ENCODE measurements at regions not wholly inside any gene's neighbourhood (a gene's known extent, or its start where the extent isn't known, plus 50 kb on each side); places are given as distances from the start of the nearest gene placed in this dataset.

DNA sequence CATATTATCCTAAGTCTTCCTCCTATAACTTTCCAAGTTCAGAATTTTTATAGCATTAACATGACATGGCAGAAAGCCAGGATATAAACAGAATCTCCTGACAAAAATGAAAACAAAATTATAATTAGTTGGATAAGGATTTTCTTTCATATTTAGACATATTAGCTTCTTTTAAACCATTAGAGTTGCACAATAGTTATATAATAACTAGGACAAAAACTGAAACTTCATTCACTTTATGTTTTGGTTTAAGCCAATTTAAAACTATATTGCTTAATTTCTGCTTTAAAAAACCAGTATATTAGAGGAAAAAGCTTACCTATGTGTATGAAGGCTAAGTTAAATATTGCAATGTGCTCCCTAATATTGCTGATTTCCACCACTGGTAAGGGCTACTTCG, 254.8 kb downstream of the GPD2 start:
- no peak for DNase-seq
- Histone ChIP-seq H3K18ac (ENCODE audit: low read depth in 1 of 2, low read length in 2 of 2) (no peak overlapping the region), H2AK5ac (ENCODE audit: low read length, severe bottlenecking) (no peak overlapping the region), H4K8ac (ENCODE audit: low read length) (no peak overlapping the region), H2BK5ac (ENCODE audit: low read depth, low read length, poor library complexity, severe bottlenecking) (no peak overlapping the region), H3K9me3 (ENCODE audit: control insufficient read depth, low read length) (no peaks in the 10 kb centered on the region), H3K4ac (ENCODE audit: low read depth in 1 of 2, low read length in 2 of 2) (no peak overlapping the region), H3K23ac (ENCODE audit: low read length in 2 of 2) (no peak overlapping the region), H4K91ac (ENCODE audit: low read length) (no peak overlapping the region), H3K9ac (ENCODE audit: low read length) (no peak overlapping the region), H3K14ac (ENCODE audit: low read length in 2 of 2) (no peak overlapping the region), H2BK15ac (ENCODE audit: low read depth, poor library complexity, severe bottlenecking) (no peak overlapping the region), H3K27me3 (ENCODE audit: control insufficient read depth in 1 of 2, insufficient read depth in 1 of 2, low read length in 2 of 2) (no peaks in the 10 kb centered on the region), H3K4me2 (ENCODE audit: low read length, poor library complexity, severe bottlenecking) (no peak overlapping the region), H3K36me3 (ENCODE audit: control insufficient read depth in 1 of 2, insufficient read depth in 2 of 2, low read depth in 1 of 2, low read length in 2 of 2) (no peaks in the 10 kb centered on the region), H3K79me1 (replicated peaks; ENCODE audit: low read length, poor library complexity, severe bottlenecking) (no peaks in the 10 kb centered on the region), H2AFZ (ENCODE audit: low read depth, low read length) (no peak overlapping the region), H3K4me3 (ENCODE audit: insufficient read depth in 1 of 2, low read depth in 1 of 2, low read length in 2 of 2) (no peak overlapping the region), H3K27ac (ENCODE audit: low read length, poor library complexity, severe bottlenecking) (no peak overlapping the region), H3K4me1 (ENCODE audit: control insufficient read depth, insufficient read depth, low read depth, low read length) (no peaks in the 10 kb centered on the region), H2BK120ac (ENCODE audit: low read depth, low read length) (no peak overlapping the region), H2BK12ac (ENCODE audit: low read length in 2 of 2) (no peak overlapping the region)
- 50% methylated on average over 1 of the region's 1 CpG for WGBS

DNA sequence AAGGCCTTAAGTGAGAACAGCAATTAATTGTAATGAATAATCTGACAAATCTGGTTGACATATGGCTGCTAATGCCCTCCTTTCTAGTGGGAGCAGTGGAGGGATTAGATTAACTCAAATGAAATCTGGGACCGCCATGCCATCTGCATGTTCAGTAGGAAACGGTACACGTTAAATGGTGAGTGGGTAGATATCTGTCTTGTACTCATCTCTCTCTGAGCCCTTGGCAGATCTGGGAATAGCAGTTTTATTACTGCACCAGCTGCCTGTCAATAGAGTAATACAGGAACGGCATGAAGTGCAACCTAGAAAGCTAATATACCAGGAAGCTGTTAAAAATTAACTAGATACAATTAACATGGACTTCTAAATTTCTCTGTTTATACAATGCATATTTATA, 258.8 kb downstream of the GPD2 start:
- Histone ChIP-seq H3K27ac (ENCODE audit: low read length, poor library complexity, severe bottlenecking) (no peak overlapping the region), H3K4me3 (ENCODE audit: insufficient read depth in 1 of 2, low read depth in 1 of 2, low read length in 2 of 2) (no peak overlapping the region), H3K9ac (ENCODE audit: low read length) (no peak overlapping the region), H3K4me1 (ENCODE audit: control insufficient read depth, insufficient read depth, low read depth, low read length) (no peaks in the 10 kb centered on the region), H2AFZ (ENCODE audit: low read depth, low read length) (no peak overlapping the region), H3K79me1 (replicated peaks; ENCODE audit: low read length, poor library complexity, severe bottlenecking) (no peaks in the 10 kb centered on the region), H3K36me3 (ENCODE audit: control insufficient read depth in 1 of 2, insufficient read depth in 2 of 2, low read depth in 1 of 2, low read length in 2 of 2) (no peaks in the 10 kb centered on the region), H3K18ac (ENCODE audit: low read depth in 1 of 2, low read length in 2 of 2) (no peak overlapping the region), H3K4me2 (ENCODE audit: low read length, poor library complexity, severe bottlenecking) (no peak overlapping the region), H2AK5ac (ENCODE audit: low read length, severe bottlenecking) (no peak overlapping the region), H3K14ac (ENCODE audit: low read length in 2 of 2) (no peak overlapping the region), H4K8ac (ENCODE audit: low read length) (no peak overlapping the region), H3K9me3 (ENCODE audit: control insufficient read depth, low read length) (no peaks in the 10 kb centered on the region), H3K4ac (ENCODE audit: low read depth in 1 of 2, low read length in 2 of 2) (no peak overlapping the region), H3K23ac (ENCODE audit: low read length in 2 of 2) (no peak overlapping the region), H3K27me3 (ENCODE audit: control insufficient read depth in 1 of 2, insufficient read depth in 1 of 2, low read length in 2 of 2) (no peaks in the 10 kb centered on the region), H2BK15ac (ENCODE audit: low read depth, poor library complexity, severe bottlenecking) (no peak overlapping the region), H2BK5ac (ENCODE audit: low read depth, low read length, poor library complexity, severe bottlenecking) (no peak overlapping the region), H4K91ac (ENCODE audit: low read length) (no peak overlapping the region), H2BK120ac (ENCODE audit: low read depth, low read length) (no peak overlapping the region), H2BK12ac (ENCODE audit: low read length in 2 of 2) (no peak overlapping the region)
- WGBS: 97% methylated on average over 3 of the region's 4 CpGs
- DNase-seq: no peak

- no peak overlapping the region for H3K23ac ChIP-seq (ENCODE audit: low read length in 2 of 2)
- H2BK5ac ChIP-seq (ENCODE audit: low read depth, low read length, poor library complexity, severe bottlenecking): no peak overlapping the region
- H4K8ac ChIP-seq (ENCODE audit: low read length): no peak overlapping the region
Measured at GRCh38 chr2:156695595-156695994, 259.4 kb downstream of the GPD2 start.

GRCh38 chr2:156697906-156698305, 261.7 kb downstream of the GPD2 start:
- Histone ChIP-seq H3K23ac (ENCODE audit: low read length in 2 of 2) (no peak overlapping the region), H3K36me3 (ENCODE audit: control insufficient read depth in 1 of 2, insufficient read depth in 2 of 2, low read depth in 1 of 2, low read length in 2 of 2) (no peaks in the 10 kb centered on the region), H3K27ac (ENCODE audit: low read length, poor library complexity, severe bottlenecking) (no peak overlapping the region), H2BK120ac (ENCODE audit: low read depth, low read length) (no peak overlapping the region), H2BK12ac (ENCODE audit: low read length in 2 of 2) (no peak overlapping the region), H2BK5ac (ENCODE audit: low read depth, low read length, poor library complexity, severe bottlenecking) (no peak overlapping the region), H3K14ac (ENCODE audit: low read length in 2 of 2) (no peak overlapping the region), H4K8ac (ENCODE audit: low read length) (no peak overlapping the region), H2BK15ac (ENCODE audit: low read depth, poor library complexity, severe bottlenecking) (no peak overlapping the region), H2AFZ (ENCODE audit: low read depth, low read length) (no peak overlapping the region), H3K27me3 (ENCODE audit: control insufficient read depth in 1 of 2, insufficient read depth in 1 of 2, low read length in 2 of 2) (no peaks in the 10 kb centered on the region), H2AK5ac (ENCODE audit: low read length, severe bottlenecking) (no peak overlapping the region), H3K79me1 (replicated peaks; ENCODE audit: low read length, poor library complexity, severe bottlenecking) (no peaks in the 10 kb centered on the region), H3K4me3 (ENCODE audit: insufficient read depth in 1 of 2, low read depth in 1 of 2, low read length in 2 of 2) (no peak overlapping the region), H3K18ac (ENCODE audit: low read depth in 1 of 2, low read length in 2 of 2) (no peak overlapping the region), H3K4ac (ENCODE audit: low read depth in 1 of 2, low read length in 2 of 2) (no peak overlapping the region), H3K4me2 (ENCODE audit: low read length, poor library complexity, severe bottlenecking) (no peak overlapping the region), H3K9ac (ENCODE audit: low read length) (no peak overlapping the region), H4K91ac (ENCODE audit: low read length) (no peak overlapping the region), H3K4me1 (ENCODE audit: control insufficient read depth, insufficient read depth, low read depth, low read length) (no peaks in the 10 kb centered on the region), H3K9me3 (ENCODE audit: control insufficient read depth, low read length) (no peaks in the 10 kb centered on the region)
- WGBS: 98% methylated on average over 3 of the region's 4 CpGs
- no peak for DNase-seq

More at GRCh38 chr2:156695595-156695994, 259.4 kb downstream of the GPD2 start:
- Histone ChIP-seq H3K14ac (ENCODE audit: low read length in 2 of 2) (no peak overlapping the region), H2AK5ac (ENCODE audit: low read length, severe bottlenecking) (no peak overlapping the region), H2BK120ac (ENCODE audit: low read depth, low read length) (no peak overlapping the region), H3K9me3 (ENCODE audit: control insufficient read depth, low read length) (no peaks in the 10 kb centered on the region), H3K4me3 (ENCODE audit: insufficient read depth in 1 of 2, low read depth in 1 of 2, low read length in 2 of 2) (no peak overlapping the region), H2BK12ac (ENCODE audit: low read length in 2 of 2) (no peak overlapping the region), H3K4me2 (ENCODE audit: low read length, poor library complexity, severe bottlenecking) (no peak overlapping the region), H4K91ac (ENCODE audit: low read length) (no peak overlapping the region), H3K4me1 (ENCODE audit: control insufficient read depth, insufficient read depth, low read depth, low read length) (no peaks in the 10 kb centered on the region), H3K18ac (ENCODE audit: low read depth in 1 of 2, low read length in 2 of 2) (no peak overlapping the region), H3K9ac (ENCODE audit: low read length) (no peak overlapping the region), H3K4ac (ENCODE audit: low read depth in 1 of 2, low read length in 2 of 2) (no peak overlapping the region), H3K27ac (ENCODE audit: low read length, poor library complexity, severe bottlenecking) (no peak overlapping the region), H2AFZ (ENCODE audit: low read depth, low read length) (no peak overlapping the region), H3K79me1 (replicated peaks; ENCODE audit: low read length, poor library complexity, severe bottlenecking) (no peaks in the 10 kb centered on the region), H3K36me3 (ENCODE audit: control insufficient read depth in 1 of 2, insufficient read depth in 2 of 2, low read depth in 1 of 2, low read length in 2 of 2) (no peaks in the 10 kb centered on the region), H3K27me3 (ENCODE audit: control insufficient read depth in 1 of 2, insufficient read depth in 1 of 2, low read length in 2 of 2) (no peaks in the 10 kb centered on the region), H2BK15ac (ENCODE audit: low read depth, poor library complexity, severe bottlenecking) (no peak overlapping the region)
- DNase-seq: no peak
- 83% methylated on average over 1 of the region's 2 CpGs for WGBS
